Erythroblast (primary cell): ENCODE measurements at regions not wholly inside any gene's neighbourhood (a gene's known extent, or its start where the extent isn't known, plus 50 kb on each side); places are given as distances from the start of the nearest gene placed in this dataset.

ENCODE experiments used
- GATA1 ChIP-seq: IDR thresholded peaks from 2 replicates; pipeline ENCODE4 v1.6.1; 2011; ENCODE audit warnings: low read depth, mild to moderate bottlenecking, control low read depth, low read length, moderate library complexity
- POLR2A ChIP-seq: IDR thresholded peaks from 2 replicates; pipeline ENCODE4 v1.6.1; 2011; ENCODE audit warnings: mild to moderate bottlenecking, low read length

GRCh38 chrX:45765281-45765680 is 564.6 kb upstream of the DIPK2B start:
- TF ChIP-seq POLR2A (no peak), GATA1 (no peak)
